H9 (cell line): ENCODE measurements at regions not wholly inside any gene's neighbourhood (a gene's known extent, or its start where the extent isn't known, plus 50 kb on each side); places are given as distances from the start of the nearest gene placed in this dataset.

Experiments
- DNase-seq: peaks from one replicate; pipeline ENCODE4 v3.0.0-alpha.2; 2017
- H2AFZ ChIP-seq: one replicate; pipeline ENCODE4 v1.6.1; 2013; ENCODE audit warnings: mild to moderate bottlenecking, low read length, control low read depth, moderate library complexity
- H2AK5ac ChIP-seq: 2 replicates; pipeline ENCODE4 v1.6.1; 2013; ENCODE audit warnings: low read length, control low read depth, mixed read lengths; ENCODE audit not compliant: insufficient read length
- H2BK120ac ChIP-seq: one replicate; pipeline ENCODE4 v1.6.1; 2013; ENCODE audit warnings: low read depth, mild to moderate bottlenecking, low read length, control low read depth, inconsistent platforms; ENCODE audit not compliant: poor library complexity, severe bottlenecking
- H2BK12ac ChIP-seq: 2 replicates; pipeline ENCODE4 v1.6.1; 2013; ENCODE audit warnings: low read length, control low read depth, mixed read lengths, low read depth; ENCODE audit not compliant: insufficient read length
- H2BK15ac ChIP-seq: 2 replicates; pipeline ENCODE4 v1.6.1; 2013; ENCODE audit warnings: low read depth, low read length, control low read depth
- H2BK20ac ChIP-seq: one replicate; pipeline ENCODE4 v1.6.1; 2013; ENCODE audit warnings: low read depth, mild to moderate bottlenecking, low read length, control low read depth, inconsistent platforms; ENCODE audit not compliant: poor library complexity, severe bottlenecking
- H2BK5ac ChIP-seq: 2 replicates; pipeline ENCODE4 v1.6.1; 2013; ENCODE audit warnings: low read length, control low read depth, mixed read lengths; ENCODE audit not compliant: insufficient read length
- H3K14ac ChIP-seq: 2 replicates; pipeline ENCODE4 v1.6.1; 2013; ENCODE audit warnings: low read length, control low read depth; ENCODE audit not compliant: insufficient read depth
- H3K18ac ChIP-seq: 2 replicates; pipeline ENCODE4 v1.6.1; 2013; ENCODE audit warnings: low read depth, mild to moderate bottlenecking, mixed read lengths, low read length, control low read depth; ENCODE audit not compliant: insufficient read length
- H3K23ac ChIP-seq: 2 replicates; pipeline ENCODE4 v1.6.1; 2013; ENCODE audit warnings: low read length, control low read depth, mixed read lengths, low read depth; ENCODE audit not compliant: insufficient read length
- H3K23me2 ChIP-seq: 2 replicates; pipeline ENCODE4 v1.6.1; 2013; ENCODE audit warnings: low read depth, mild to moderate bottlenecking, mixed read lengths, low read length, control low read depth; ENCODE audit not compliant: insufficient read length, poor library complexity, severe bottlenecking
- H3K27ac ChIP-seq: 2 replicates; pipeline ENCODE4 v1.5.1; 2013; ENCODE audit warnings: low read length, control low read depth, mixed read lengths, low read depth; ENCODE audit not compliant: insufficient read length
- H3K27me3 ChIP-seq: 2 replicates; pipeline ENCODE4 v1.6.1; 2013; ENCODE audit warnings: low read length, control low read depth, inconsistent platforms; ENCODE audit not compliant: insufficient read depth
- H3K4ac ChIP-seq: 2 replicates; pipeline ENCODE4 v1.6.1; 2013; ENCODE audit warnings: low read depth, mild to moderate bottlenecking, control low read depth, inconsistent platforms, low read length, moderate library complexity
- H3K4me1 ChIP-seq: 2 replicates; pipeline ENCODE4 v1.6.1; 2013; ENCODE audit warnings: low read length, control low read depth, inconsistent platforms; ENCODE audit not compliant: insufficient read depth
- H3K4me2 ChIP-seq: 2 replicates; pipeline ENCODE4 v1.6.1; 2013; ENCODE audit warnings: low read length, control low read depth, mixed read lengths; ENCODE audit not compliant: insufficient read length, insufficient read depth
- H3K56ac ChIP-seq: 2 replicates; pipeline ENCODE4 v1.6.1; 2013; ENCODE audit warnings: low read depth, mild to moderate bottlenecking, mixed read lengths, low read length, control low read depth; ENCODE audit not compliant: insufficient read length
- H3K79me1 ChIP-seq: 2 replicates; pipeline ENCODE4 v1.6.1; 2013; ENCODE audit warnings: low read depth, mild to moderate bottlenecking, moderate library complexity, low read length, control low read depth, inconsistent platforms; ENCODE audit not compliant: insufficient read depth, poor library complexity, severe bottlenecking
- H3K79me2 ChIP-seq: 2 replicates; pipeline ENCODE4 v1.6.1; 2013; ENCODE audit warnings: low read length, control low read depth, inconsistent platforms; ENCODE audit not compliant: insufficient read depth
- H3K9ac ChIP-seq: 2 replicates; pipeline ENCODE4 v1.6.1; 2013; ENCODE audit warnings: low read length, control low read depth, mixed read lengths; ENCODE audit not compliant: insufficient read length; ENCODE audit errors: extremely low read depth
- H3K9me3 ChIP-seq: one replicate; pipeline ENCODE4 v1.6.1; 2013; ENCODE audit warnings: low read depth, low read length, inconsistent platforms; ENCODE audit not compliant: control insufficient read depth
- H3T11ph ChIP-seq: one replicate; pipeline ENCODE4 v1.6.1; 2013; ENCODE audit warnings: mild to moderate bottlenecking, low read length, control low read depth, inconsistent platforms
- H4K20me1 ChIP-seq: one replicate; pipeline ENCODE4 v1.6.1; 2013; ENCODE audit not compliant: control insufficient read depth, insufficient read length, insufficient read depth
- H4K5ac ChIP-seq: 2 replicates; pipeline ENCODE4 v1.6.1; 2013; ENCODE audit warnings: low read depth, mild to moderate bottlenecking, mixed read lengths, low read length, control low read depth; ENCODE audit not compliant: insufficient read length
- H4K8ac ChIP-seq: replicated peaks from 2 replicates; pipeline ENCODE4 v1.6.1; 2013; ENCODE audit warnings: low read length, control low read depth, mixed read lengths, low read depth; ENCODE audit not compliant: insufficient read length
- H4K91ac ChIP-seq: 2 replicates; pipeline ENCODE4 v1.6.1; 2013; ENCODE audit warnings: low read depth, mild to moderate bottlenecking, moderate library complexity, mixed read lengths, low read length, control low read depth; ENCODE audit not compliant: insufficient read length
- H3K27ac Mint-ChIP-seq, 3 experiments: 2 replicates in 2 of 3; 3 replicates in 1 of 3; pipeline ENCODE4 v1.8.0; 2020 to 2021; ENCODE audit warnings: mixed read lengths in 3 of 3, mild to moderate bottlenecking in 1 of 3, moderate library complexity in 1 of 3
- H3K27me3 Mint-ChIP-seq: 2 replicates; pipeline ENCODE4 v1.8.0; 2021; ENCODE audit warnings: low read depth, mild to moderate bottlenecking, moderate library complexity, mixed read lengths
- H3K36me3 Mint-ChIP-seq, 3 experiments: 2 replicates in 2 of 3; 3 replicates in 1 of 3; pipeline ENCODE4 v1.8.0; 2020 to 2021; ENCODE audit warnings: low read depth in 3 of 3, mixed read lengths in 3 of 3; ENCODE audit not compliant: insufficient read depth in 1 of 3
- H3K4me1 Mint-ChIP-seq, 2 experiments: 2 replicates each; pipeline ENCODE4 v1.8.0; 2020; ENCODE audit warnings: mixed read lengths in 2 of 2
- H3K4me3 Mint-ChIP-seq, 2 experiments: 2 replicates in 1 of 2; 3 replicates in 1 of 2; pipeline ENCODE4 v1.8.0; 2020 to 2021; ENCODE audit warnings: mild to moderate bottlenecking in 2 of 2, mixed read lengths in 2 of 2, moderate library complexity in 1 of 2
- H3K9me3 Mint-ChIP-seq, 2 experiments: 2 replicates in 1 of 2; 3 replicates in 1 of 2; pipeline ENCODE4 v1.8.0; 2020; ENCODE audit warnings: mild to moderate bottlenecking in 2 of 2, mixed read lengths in 2 of 2, moderate library complexity in 1 of 2
- CTCF ChIP-seq: fragments of 200-600 bp; sonication (generic); conservative IDR thresholded peaks from 3 replicates; pipeline ENCODE4 v1.8.0; 2021; ENCODE audit warnings: antibody characterized with exemption, mild to moderate bottlenecking
- WGBS: extraction: QIAGEN DNeasy Blood & Tissue Kit; methylation state at CpG from one replicate; pipeline ENCODE4 v1.1.7; 2013; ENCODE audit warnings: missing lambda C conversion rate, low lambda C conversion rate, mixed read lengths; ENCODE audit not compliant: insufficient read length; ENCODE audit errors: extremely low coverage; 5-methylcytosine and 5-hydroxymethylcytosine counted together

- H2BK20ac ChIP-seq, result no peak overlapping the region
- Mint-ChIP-seq H3K4me3 (no peak overlapping the region), H3K9me3 (no peaks in the 10 kb centered on the region), H3K36me3 (no peaks in the 10 kb centered on the region), H3K4me1 (peaks cover 3 to 4% of the 10 kb centered on the region in 2 experiments; a peak in 3 of 4 replicates), H3K27me3 (peaks cover 5% of the 10 kb centered on the region), H3K27ac (no peak overlapping the region)
- H3K27me3 ChIP-seq, result no peaks in the 10 kb centered on the region
- H2BK5ac ChIP-seq, result no peak overlapping the region
- H2BK12ac ChIP-seq, result no peak overlapping the region
- WGBS, result no CpG with 5 or more reads among the region's 7 CpGs
- H3K23me2 ChIP-seq, result no peaks in the 10 kb centered on the region
- H3K18ac ChIP-seq, result no peak overlapping the region
- no peak overlapping the region for H3K23ac ChIP-seq
- no peak overlapping the region for H2BK15ac ChIP-seq
- H3K79me1 ChIP-seq, result no peaks in the 10 kb centered on the region
- H4K5ac ChIP-seq, result no peak overlapping the region
- no peaks in the 10 kb centered on the region for H3K79me2 ChIP-seq
- no peak overlapping the region for H2BK120ac ChIP-seq
- H3K14ac ChIP-seq, result no peak overlapping the region
- H3T11ph ChIP-seq, result no peak overlapping the region
- H3K9me3 ChIP-seq, result no peaks in the 10 kb centered on the region
- H3K9ac ChIP-seq, result no peak overlapping the region
- H3K56ac ChIP-seq, result no peak overlapping the region
- TF ChIP-seq CTCF, result no peak
- H2AK5ac ChIP-seq, result no peak overlapping the region
- no peak overlapping the region for H2AFZ ChIP-seq
- DNase-seq, result no peak
- no peak overlapping the region for H3K4me2 ChIP-seq
- H3K4me1 ChIP-seq, result no peaks in the 10 kb centered on the region
- no peak overlapping the region for H4K8ac ChIP-seq
- no peak overlapping the region for H3K4ac ChIP-seq
- H4K91ac ChIP-seq, result no peak overlapping the region
- H4K20me1 ChIP-seq, result no peaks in the 10 kb centered on the region
- no peak overlapping the region for H3K27ac ChIP-seq
Measured at GRCh38 chr13:30819136-30819888, 84.0 kb downstream of the ALOX5AP start.
